ENCODE measurements at regions not wholly inside any gene's neighbourhood (a gene's known extent, or its start where the extent isn't known, plus 50 kb on each side); places are given as distances from the start of the nearest gene placed in this dataset.

- no peak for DNase-seq
Observed at GRCh38 chr11:112590764-112591163, 330.1 kb upstream of the PLET1 start.

GRCh38 chr11:112593440-112593839 is 332.8 kb upstream of the PLET1 start:
- no peak for DNase-seq

GRCh38 chr11:112596324-112596723 is 335.7 kb upstream of the PLET1 start:
- DNase-seq, result no peak

- DNase-seq, result no peak
Observed at GRCh38 chr11:112597286-112597790, 336.7 kb upstream of the PLET1 start.

GRCh38 chr11:112599265-112599664 is 338.6 kb upstream of the PLET1 start:
- no peak for DNase-seq

- no peak for DNase-seq
Observed at GRCh38 chr11:112599856-112600533, 339.3 kb upstream of the PLET1 start.

GRCh38 chr11:112605093-112605666 is 344.5 kb upstream of the PLET1 start:
- peak; percentile 45 for DNase-seq

- no peak for DNase-seq
Observed at GRCh38 chr11:112606656-112607055, 346.0 kb upstream of the PLET1 start.

- DNase-seq, result no peak
Observed at GRCh38 chr11:112608509-112608908, 347.8 kb upstream of the PLET1 start.

- no peak for DNase-seq
Observed at GRCh38 chr11:112610494-112610893, 349.8 kb upstream of the PLET1 start.

- no peak for DNase-seq
Observed at GRCh38 chr11:112610996-112611750, 350.0 kb upstream of the NCAM1 start.

- DNase-seq, result peak; percentile 58
Observed at GRCh38 chr11:112611771-112612170, 349.4 kb upstream of the NCAM1 start.

GRCh38 chr11:112612250-112612849 is 348.9 kb upstream of the NCAM1 start:
- DNase-seq, result peak; percentile 84

GRCh38 chr11:112613051-112613972 is 347.9 kb upstream of the NCAM1 start:
- DNase-seq, result peak; percentile 73

GRCh38 chr11:112614605-112615004 is 346.6 kb upstream of the NCAM1 start:
- no peak for DNase-seq

- no peak for DNase-seq
Observed at GRCh38 chr11:112615238-112615637, 346.0 kb upstream of the NCAM1 start.

GRCh38 chr11:112615891-112616290 is 345.3 kb upstream of the NCAM1 start:
- no peak for DNase-seq

GRCh38 chr11:112616327-112617097 is 344.7 kb upstream of the NCAM1 start:
- no peak for DNase-seq

- no peak for DNase-seq
Observed at GRCh38 chr11:112617098-112617425, 344.2 kb upstream of the NCAM1 start.

GRCh38 chr11:112617977-112618826 is 343.0 kb upstream of the NCAM1 start:
- peak; percentile 58 for DNase-seq

- DNase-seq, result no peak
Observed at GRCh38 chr11:112619106-112619505, 342.1 kb upstream of the NCAM1 start.
